HL-60 (cell line): ENCODE measurements at regions not wholly inside any gene's neighbourhood (a gene's known extent, or its start where the extent isn't known, plus 50 kb on each side); places are given as distances from the start of the nearest gene placed in this dataset.

ENCODE experiments used
- CTCF ChIP-seq: IDR thresholded peaks from one replicate; pipeline ENCODE4 v1.5.1; 2011; ENCODE audit warnings: low read length, control low read depth, inconsistent platforms; ENCODE audit not compliant: insufficient read depth
- GABPA ChIP-seq: IDR thresholded peaks from 2 replicates; pipeline ENCODE4 v1.6.1; 2012; ENCODE audit warnings: low read depth
- POLR2AphosphoS5 ChIP-seq: IDR thresholded peaks from 2 replicates; pipeline ENCODE4 v1.6.1; 2012; ENCODE audit warnings: low read depth
- REST ChIP-seq: IDR thresholded peaks from 2 replicates; pipeline ENCODE4 v1.6.1; 2012; ENCODE audit warnings: low read depth; ENCODE audit not compliant: insufficient replicate concordance
- SPI1 ChIP-seq: IDR thresholded peaks from 2 replicates; pipeline ENCODE4 v1.6.1; 2012; ENCODE audit warnings: low read depth, mild to moderate bottlenecking, borderline replicate concordance

DNA sequence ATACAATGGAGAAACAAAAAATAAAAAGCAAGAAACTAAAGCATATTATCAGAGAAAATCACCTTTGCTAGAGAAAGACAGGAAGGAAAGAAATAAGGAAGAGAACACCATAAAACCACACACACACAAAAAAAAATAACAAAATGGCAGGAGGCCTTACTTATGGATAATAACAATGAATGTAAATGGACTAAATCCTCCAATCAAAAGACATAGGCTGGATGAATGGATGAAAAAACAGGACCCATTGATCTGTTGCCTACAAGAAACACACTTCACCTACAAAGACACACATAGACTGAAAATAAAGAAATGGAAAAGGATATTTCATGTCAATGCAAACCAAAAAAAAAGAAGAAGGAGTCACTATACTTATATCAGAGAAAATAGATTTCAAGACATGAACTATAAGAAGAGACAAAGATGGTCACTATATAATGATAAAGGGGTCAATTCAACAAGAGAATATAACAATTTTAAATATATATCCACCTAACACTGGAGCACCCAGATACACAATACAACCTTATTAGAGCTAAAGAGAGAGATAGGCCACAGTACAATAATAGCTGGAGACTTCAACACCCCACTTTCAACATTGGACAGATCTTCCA is 693.6 kb downstream of the HACE1 start:
- TF ChIP-seq POLR2AphosphoS5 (no peak), CTCF (no peak), REST (no peak), GABPA (no peak), SPI1 (no peak)
